ENCODE measurements at regions not wholly inside any gene's neighbourhood (a gene's known extent, or its start where the extent isn't known, plus 50 kb on each side); places are given as distances from the start of the nearest gene placed in this dataset.

GRCh38 chr13:50514249-50514648 lies 329.2 kb downstream of the DLEU7 start:
- no peak for TF ChIP-seq GATA2 (IDR thresholded peaks at IDR 0.05; ENCODE audit: low read depth, low read length)
- no peak for TF ChIP-seq GATA3 (IDR thresholded peaks at IDR 0.05; ENCODE audit: low read depth, low read length)

GRCh38 chr13:50518131-50518530 lies 325.4 kb downstream of the DLEU7 start:
- TF ChIP-seq GATA2 (IDR thresholded peaks at IDR 0.05; ENCODE audit: low read depth, low read length) = no peak

GRCh38 chr13:50518781-50519201 lies 324.7 kb downstream of the DLEU7 start:
- TF ChIP-seq GATA2 (IDR thresholded peaks at IDR 0.05; ENCODE audit: low read depth, low read length) (no peak), GATA3 (IDR thresholded peaks at IDR 0.05; ENCODE audit: low read depth, low read length) (no peak)

- no peak for TF ChIP-seq GATA3 (IDR thresholded peaks at IDR 0.05; ENCODE audit: low read depth, low read length)
Observed at GRCh38 chr13:50519866-50520265, 323.6 kb downstream of the DLEU7 start.

GRCh38 chr13:50521006-50521830 lies 322.3 kb downstream of the DLEU7 start:
- TF ChIP-seq GATA3 (IDR thresholded peaks at IDR 0.05; ENCODE audit: low read depth, low read length) = no peak
- no peak for TF ChIP-seq GATA2 (IDR thresholded peaks at IDR 0.05; ENCODE audit: low read depth, low read length)

- TF ChIP-seq GATA3 (IDR thresholded peaks at IDR 0.05; ENCODE audit: low read depth, low read length) (no peak), GATA2 (IDR thresholded peaks at IDR 0.05; ENCODE audit: low read depth, low read length) (no peak)
Observed at GRCh38 chr13:50521831-50522149, 321.7 kb downstream of the DLEU7 start.

- TF ChIP-seq GATA3 (IDR thresholded peaks at IDR 0.05; ENCODE audit: low read depth, low read length) = no peak
- no peak for TF ChIP-seq GATA2 (IDR thresholded peaks at IDR 0.05; ENCODE audit: low read depth, low read length)
Observed at GRCh38 chr13:50522506-50522905, 321.0 kb downstream of the DLEU7 start.

- no peak for TF ChIP-seq GATA2 (IDR thresholded peaks at IDR 0.05; ENCODE audit: low read depth, low read length)
- TF ChIP-seq GATA3 (IDR thresholded peaks at IDR 0.05; ENCODE audit: low read depth, low read length) = no peak
Observed at GRCh38 chr13:50523307-50523706, 320.2 kb downstream of the DLEU7 start.

GRCh38 chr13:50524560-50524959 lies 318.9 kb downstream of the DLEU7 start:
- TF ChIP-seq GATA2 (IDR thresholded peaks at IDR 0.05; ENCODE audit: low read depth, low read length) = no peak
- no peak for TF ChIP-seq GATA3 (IDR thresholded peaks at IDR 0.05; ENCODE audit: low read depth, low read length)

GRCh38 chr13:50526661-50527071 lies 316.8 kb downstream of the DLEU7 start:
- no peak for TF ChIP-seq GATA2 (IDR thresholded peaks at IDR 0.05; ENCODE audit: low read depth, low read length)
- TF ChIP-seq GATA3 (IDR thresholded peaks at IDR 0.05; ENCODE audit: low read depth, low read length) = no peak

- TF ChIP-seq GATA2 (IDR thresholded peaks at IDR 0.05; ENCODE audit: low read depth, low read length) (no peak), GATA3 (IDR thresholded peaks at IDR 0.05; ENCODE audit: low read depth, low read length) (no peak)
Observed at GRCh38 chr13:50527188-50527587, 316.3 kb downstream of the DLEU7 start.

- TF ChIP-seq GATA2 (IDR thresholded peaks at IDR 0.05; ENCODE audit: low read depth, low read length) (no peak), GATA3 (IDR thresholded peaks at IDR 0.05; ENCODE audit: low read depth, low read length) (no peak)
Observed at GRCh38 chr13:50527612-50528509, 315.6 kb downstream of the DLEU7 start.

GRCh38 chr13:50529154-50529882 lies 314.2 kb downstream of the DLEU7 start:
- TF ChIP-seq GATA3 (IDR thresholded peaks at IDR 0.05; ENCODE audit: low read depth, low read length) = no peak
- no peak for TF ChIP-seq GATA2 (IDR thresholded peaks at IDR 0.05; ENCODE audit: low read depth, low read length)

All from SH-SY5Y (cell line).